ENCODE measurements at regions not wholly inside any gene's neighbourhood (a gene's known extent, or its start where the extent isn't known, plus 50 kb on each side); places are given as distances from the start of the nearest gene placed in this dataset.

GRCh38 chr4:147312376-147313046, 168.4 kb upstream of the EDNRA start:
- peak; percentile 31 for DNase-seq (ENCODE audit: low read depth)

GRCh38 chr4:147313108-147313507, 167.8 kb upstream of the EDNRA start:
- DNase-seq (ENCODE audit: low read depth): no peak

GRCh38 chr4:147318586-147318985, 162.3 kb upstream of the EDNRA start:
- peak; percentile 18 for DNase-seq (ENCODE audit: low read depth)

GRCh38 chr4:147325571-147325981, 155.3 kb upstream of the EDNRA start:
- no peak for DNase-seq (ENCODE audit: low read depth)

- peak; percentile 56 for DNase-seq (ENCODE audit: low read depth)
Observed at GRCh38 chr4:147326591-147326990, 154.3 kb upstream of the EDNRA start.

GRCh38 chr4:147327322-147327721, 153.6 kb upstream of the EDNRA start:
- DNase-seq (ENCODE audit: low read depth): no peak

- DNase-seq (ENCODE audit: low read depth): no peak
Observed at GRCh38 chr4:147328189-147328588, 152.7 kb upstream of the EDNRA start.

GRCh38 chr4:147328756-147329446, 152.0 kb upstream of the EDNRA start:
- no peak for DNase-seq (ENCODE audit: low read depth)

- DNase-seq (ENCODE audit: low read depth): no peak
Observed at GRCh38 chr4:147332091-147332490, 148.8 kb upstream of the EDNRA start.

- DNase-seq (ENCODE audit: low read depth): no peak
Observed at GRCh38 chr4:147334478-147334877, 146.4 kb upstream of the EDNRA start.

- DNase-seq (ENCODE audit: low read depth): no peak
Observed at GRCh38 chr4:147335183-147335582, 145.7 kb upstream of the EDNRA start.

GRCh38 chr4:147336252-147336651, 144.6 kb upstream of the EDNRA start:
- no peak for DNase-seq (ENCODE audit: low read depth)

GRCh38 chr4:147339100-147339499, 141.8 kb upstream of the EDNRA start:
- DNase-seq (ENCODE audit: low read depth): peak; percentile 45

- DNase-seq (ENCODE audit: low read depth): peak; percentile 70
Observed at GRCh38 chr4:147340111-147340510, 140.8 kb upstream of the EDNRA start.

- peak; percentile 61 for DNase-seq (ENCODE audit: low read depth)
Observed at GRCh38 chr4:147340591-147341120, 140.2 kb upstream of the EDNRA start.

- DNase-seq (ENCODE audit: low read depth): no peak
Observed at GRCh38 chr4:147343692-147344091, 137.2 kb upstream of the EDNRA start.

- DNase-seq (ENCODE audit: low read depth): no peak
Observed at GRCh38 chr4:147345662-147346061, 135.2 kb upstream of the EDNRA start.

- no peak for DNase-seq (ENCODE audit: low read depth)
Observed at GRCh38 chr4:147347217-147347616, 133.7 kb upstream of the EDNRA start.

GRCh38 chr4:147349193-147349592, 131.7 kb upstream of the EDNRA start:
- DNase-seq (ENCODE audit: low read depth): no peak

- DNase-seq (ENCODE audit: low read depth): peak; percentile 28
Observed at GRCh38 chr4:147351083-147351787, 129.7 kb upstream of the EDNRA start.

GRCh38 chr4:147354237-147354636, 126.7 kb upstream of the EDNRA start:
- DNase-seq (ENCODE audit: low read depth): no peak

GRCh38 chr4:147355032-147355656, 125.8 kb upstream of the EDNRA start:
- DNase-seq (ENCODE audit: low read depth): no peak

All from RPMI7951 (cell line).